Ascending aorta (tissue), 2 donors: ENCODE measurements at regions not wholly inside any gene's neighbourhood (a gene's known extent, or its start where the extent isn't known, plus 50 kb on each side); places are given as distances from the start of the nearest gene placed in this dataset.

Experiments used
- DNase-seq, 2 donors: peaks; one replicate each; pipeline ENCODE4 v3.0.0-alpha.2; 2019; ENCODE audit warnings: low spot score in 2 of 2
- H3K27ac ChIP-seq, 2 donors: fragments of 200-600 bp; sonication (generic); one replicate each; pipeline ENCODE4 v1.5.1; 2016 to 2017; ENCODE audit warnings: mild to moderate bottlenecking in 1 of 2
- H3K27me3 ChIP-seq: fragments of 200-600 bp; sonication (generic); one replicate; pipeline ENCODE4 v1.5.1; 2017
- H3K36me3 ChIP-seq, 2 donors: fragments of 200-600 bp; sonication (generic); one replicate each; pipeline ENCODE4 v1.5.1; 2016
- H3K4me1 ChIP-seq, 2 donors: fragments of 200-600 bp; sonication (generic); one replicate each; pipeline ENCODE4 v1.5.1; 2016 to 2017; ENCODE audit warnings: mild to moderate bottlenecking in 1 of 2
- H3K4me3 ChIP-seq, 2 donors: fragments of 200-600 bp; sonication (generic); one replicate each; pipeline ENCODE4 v1.5.1; 2016 to 2017; ENCODE audit warnings: mild to moderate bottlenecking in 1 of 2
- H3K9me3 ChIP-seq, 2 donors: fragments of 200-600 bp; sonication (generic); one replicate each; pipeline ENCODE4 v1.5.1; 2016
- intact Hi-C: fragments of 100-400 bp; cut with DNase I; formaldehyde crosslinking; loops from one replicate; pipeline ENCODE4 v1.15.1; 2023
- TF ChIP-seq, protein P1 (sequence below), 3 experiments: fragments of 200-600 bp in 2 of 3; fragments of 450-650 bp in 1 of 3; sonication (generic) in 2 of 3; IDR thresholded peaks; one replicate each; pipeline ENCODE4 v1.5.1; 2016 to 2019; ENCODE audit warnings: antibody characterized with exemption in 3 of 3, mild to moderate bottlenecking in 1 of 3, moderate library complexity in 1 of 3

GRCh38 chr22:19629720-19630419, 84.4 kb upstream of the SEPTIN5 start:
- H3K4me1 ChIP-seq = no peaks in the 10 kb centered on the region
- H3K36me3 ChIP-seq = no peaks in the 10 kb centered on the region
- no peaks in the 10 kb centered on the region for H3K9me3 ChIP-seq
- intact Hi-C loops = loop anchor here (2.0 to 10.0 kb wide), 2 partner anchors 85 to 485 kb away; partner anchors contain the start of genes ESS2 and SEPTIN5
- H3K4me3 ChIP-seq = no peak overlapping the region
- no peak overlapping the region for H3K27ac ChIP-seq
- peak in 1 of 2 donors; percentile 80 for DNase-seq
- H3K27me3 ChIP-seq = no peaks in the 10 kb centered on the region
- TF ChIP-seq, protein P1, sequence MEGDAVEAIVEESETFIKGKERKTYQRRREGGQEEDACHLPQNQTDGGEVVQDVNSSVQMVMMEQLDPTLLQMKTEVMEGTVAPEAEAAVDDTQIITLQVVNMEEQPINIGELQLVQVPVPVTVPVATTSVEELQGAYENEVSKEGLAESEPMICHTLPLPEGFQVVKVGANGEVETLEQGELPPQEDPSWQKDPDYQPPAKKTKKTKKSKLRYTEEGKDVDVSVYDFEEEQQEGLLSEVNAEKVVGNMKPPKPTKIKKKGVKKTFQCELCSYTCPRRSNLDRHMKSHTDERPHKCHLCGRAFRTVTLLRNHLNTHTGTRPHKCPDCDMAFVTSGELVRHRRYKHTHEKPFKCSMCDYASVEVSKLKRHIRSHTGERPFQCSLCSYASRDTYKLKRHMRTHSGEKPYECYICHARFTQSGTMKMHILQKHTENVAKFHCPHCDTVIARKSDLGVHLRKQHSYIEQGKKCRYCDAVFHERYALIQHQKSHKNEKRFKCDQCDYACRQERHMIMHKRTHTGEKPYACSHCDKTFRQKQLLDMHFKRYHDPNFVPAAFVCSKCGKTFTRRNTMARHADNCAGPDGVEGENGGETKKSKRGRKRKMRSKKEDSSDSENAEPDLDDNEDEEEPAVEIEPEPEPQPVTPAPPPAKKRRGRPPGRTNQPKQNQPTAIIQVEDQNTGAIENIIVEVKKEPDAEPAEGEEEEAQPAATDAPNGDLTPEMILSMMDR (IDR thresholded peaks at IDR 0.05) = peak; percentile 73 to 88 (median 82)

- DNase-seq = no peak
Measured at GRCh38 chr22:19630614-19631013, 83.7 kb upstream of the SEPTIN5 start.

GRCh38 chr22:19631899-19632667, 82.2 kb upstream of the SEPTIN5 start:
- no peaks in the 10 kb centered on the region for H3K4me1 ChIP-seq
- intact Hi-C loops = loop anchor here (2.0 to 10.0 kb wide), 2 partner anchors 83 to 487 kb away; partner anchors contain the start of genes ESS2 and SEPTIN5

More at GRCh38 chr22:19630614-19631013, 83.7 kb upstream of the SEPTIN5 start:
- no peak overlapping the region for H3K4me3 ChIP-seq
- TF ChIP-seq, protein P1 (IDR thresholded peaks at IDR 0.05) = no peak
- no peaks in the 10 kb centered on the region for H3K36me3 ChIP-seq
- intact Hi-C loops = loop anchor here (2.0 to 10.0 kb wide), 2 partner anchors 84 to 486 kb away; partner anchors contain the start of genes ESS2 and SEPTIN5
- no peaks in the 10 kb centered on the region for H3K9me3 ChIP-seq
- no peaks in the 10 kb centered on the region for H3K27me3 ChIP-seq
- no peaks in the 10 kb centered on the region for H3K4me1 ChIP-seq
- no peak overlapping the region for H3K27ac ChIP-seq

DNA sequence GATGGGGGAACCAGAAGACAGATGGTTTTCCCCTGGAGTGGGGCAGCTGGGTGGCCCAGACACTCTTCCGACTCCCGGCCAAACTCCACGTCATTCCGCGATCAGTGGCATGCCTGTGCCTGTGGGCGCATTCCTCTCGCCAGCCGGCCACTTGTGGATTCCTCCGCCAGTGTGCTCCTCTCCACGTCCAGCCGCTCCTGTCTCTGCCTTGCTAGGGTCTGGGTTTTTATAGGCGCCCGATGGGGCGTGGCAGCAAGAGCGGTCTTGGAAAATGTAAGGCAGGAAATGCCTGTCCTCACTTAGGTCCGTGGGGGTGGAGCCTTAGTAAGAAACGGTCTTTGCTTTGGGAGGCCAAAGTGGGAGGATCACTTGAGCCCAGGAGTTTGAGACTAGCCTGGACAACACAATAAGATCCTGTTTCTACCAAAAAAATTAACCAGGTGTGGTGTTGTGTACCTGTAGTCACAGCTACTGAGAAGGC, 81.6 kb upstream of the SEPTIN5 start:
- Histone ChIP-seq H3K36me3 (no peaks in the 10 kb centered on the region), H3K27me3 (no peaks in the 10 kb centered on the region), H3K4me1 (no peaks in the 10 kb centered on the region), H3K4me3 (no peak overlapping the region), H3K9me3 (no peaks in the 10 kb centered on the region), H3K27ac (no peak overlapping the region)
- no peak for DNase-seq
- TF ChIP-seq, protein P1 (IDR thresholded peaks at IDR 0.05) = no peak
- intact Hi-C loops = loop anchor here (10.0 kb wide), 1 partner anchor 82 kb away; the partner anchor contains the start of gene SEPTIN5

More at GRCh38 chr22:19631899-19632667, 82.2 kb upstream of the SEPTIN5 start:
- TF ChIP-seq, protein P1 (IDR thresholded peaks at IDR 0.05) = peak in 1 of 3 experiments; percentile 21
- Histone ChIP-seq H3K27me3 (no peaks in the 10 kb centered on the region), H3K27ac (no peak overlapping the region), H3K9me3 (no peaks in the 10 kb centered on the region), H3K36me3 (no peaks in the 10 kb centered on the region), H3K4me3 (no peak overlapping the region)
- no peak for DNase-seq

GRCh38 chr22:19634226-19634975, 79.9 kb upstream of the SEPTIN5 start:
- no peaks in the 10 kb centered on the region for H3K27me3 ChIP-seq
- intact Hi-C loops = loop anchor here (10.0 kb wide), 1 partner anchor 80 kb away; the partner anchor contains the start of gene SEPTIN5
- DNase-seq = no peak
- H3K9me3 ChIP-seq = no peaks in the 10 kb centered on the region
- H3K4me1 ChIP-seq = no peaks in the 10 kb centered on the region
- H3K36me3 ChIP-seq = no peaks in the 10 kb centered on the region
- TF ChIP-seq, protein P1 (IDR thresholded peaks at IDR 0.05) = no peak
- H3K27ac ChIP-seq = no peak overlapping the region
- H3K4me3 ChIP-seq = no peak overlapping the region
